Right renal pelvis (tissue), 4 donors: ENCODE measurements at regions not wholly inside any gene's neighbourhood (a gene's known extent, or its start where the extent isn't known, plus 50 kb on each side); places are given as distances from the start of the nearest gene placed in this dataset.
"Not testable (repeated sequence)": the region's sequence is repeated elsewhere in the genome, so short reads cannot be mapped to it uniquely, and the experiment has no call there.

ENCODE experiments used
- DNase-seq, 4 donors: peaks; one replicate each; pipeline ENCODE4 v3.0.0-alpha.2; 2013; ENCODE audit warnings: low read depth in 4 of 4, low spot score in 3 of 4, missing footprints in 1 of 4

- DNase-seq: no peak
These were observed 311.7 kb downstream of the HIVEP2 start for GRCh38 chr6:142633317-142633716.

DNA sequence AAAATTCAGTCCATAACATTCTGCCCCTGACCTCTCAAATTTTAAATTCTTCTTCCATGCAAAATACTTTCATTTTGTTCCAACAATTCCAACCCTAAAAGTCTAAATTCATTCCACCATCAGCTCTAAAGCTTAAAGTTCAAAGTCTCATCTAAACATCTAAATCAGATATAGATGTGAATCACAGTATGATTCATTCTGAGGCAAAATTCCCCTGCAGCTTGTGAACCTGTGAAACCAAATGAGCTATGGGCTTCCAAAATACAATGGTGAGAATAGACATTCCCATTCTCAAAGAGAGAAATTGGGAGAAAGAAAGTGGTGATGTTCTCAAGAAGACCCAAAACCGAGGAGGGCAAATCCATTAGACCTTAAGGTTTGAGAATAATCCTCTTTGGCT lies 309.8 kb downstream of the HIVEP2 start:
- no peak for DNase-seq

DNA sequence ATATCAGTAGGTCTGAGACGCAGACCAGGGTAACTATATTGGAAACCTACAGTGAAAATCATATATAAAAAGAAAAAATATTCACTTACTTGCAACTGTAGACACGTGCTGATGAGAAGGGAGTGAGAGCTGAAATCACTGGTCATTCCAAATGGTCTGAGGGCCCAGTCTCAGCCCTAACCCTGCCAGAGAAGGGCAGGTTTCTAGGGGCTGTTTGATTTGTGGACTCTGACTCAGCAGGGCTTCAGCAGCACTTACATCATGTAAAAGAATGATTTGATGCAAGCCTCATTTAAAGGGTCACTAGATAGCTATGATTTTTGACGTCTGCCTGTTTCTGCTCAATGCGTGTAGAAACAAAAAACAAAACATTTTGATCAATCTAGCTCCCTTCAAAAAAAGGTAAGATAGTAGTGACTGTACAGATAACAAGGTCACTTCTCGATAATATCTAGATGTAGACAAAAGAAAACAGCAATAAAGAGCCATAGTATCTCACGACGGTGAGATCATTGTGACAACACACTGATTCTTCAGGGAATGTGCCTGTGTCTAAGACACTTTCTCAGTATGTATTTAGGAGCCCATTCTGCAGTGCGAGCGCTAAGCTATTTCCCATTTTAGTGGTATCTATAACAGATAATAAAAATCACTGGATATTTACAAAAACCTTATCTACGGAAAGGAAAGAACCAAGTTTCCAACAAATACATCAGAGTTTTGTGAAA lies 307.2 kb downstream of the HIVEP2 start:
- DNase-seq: no peak

GRCh38 chr6:142642651-142643050 lies 302.3 kb downstream of the HIVEP2 start:
- no peak for DNase-seq

DNA sequence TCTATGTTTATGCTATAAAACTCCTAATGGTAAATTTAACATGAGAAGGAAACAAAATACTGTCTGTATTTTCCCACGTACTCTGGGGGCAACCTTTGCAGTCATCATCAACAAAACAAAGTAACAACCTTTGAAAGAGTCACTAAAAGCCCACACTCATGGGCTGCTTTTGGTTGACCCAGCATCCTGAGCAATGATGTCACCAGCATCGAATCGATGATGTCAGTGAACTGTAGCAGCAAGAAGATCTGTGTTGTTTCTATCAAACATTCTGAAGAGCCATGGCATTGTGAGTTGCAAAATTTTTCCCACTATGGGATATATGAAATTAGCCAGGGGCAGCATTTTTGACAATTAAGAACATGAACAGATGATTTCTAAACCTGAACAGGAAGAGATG lies 300.1 kb downstream of the HIVEP2 start:
- no peak for DNase-seq

DNA sequence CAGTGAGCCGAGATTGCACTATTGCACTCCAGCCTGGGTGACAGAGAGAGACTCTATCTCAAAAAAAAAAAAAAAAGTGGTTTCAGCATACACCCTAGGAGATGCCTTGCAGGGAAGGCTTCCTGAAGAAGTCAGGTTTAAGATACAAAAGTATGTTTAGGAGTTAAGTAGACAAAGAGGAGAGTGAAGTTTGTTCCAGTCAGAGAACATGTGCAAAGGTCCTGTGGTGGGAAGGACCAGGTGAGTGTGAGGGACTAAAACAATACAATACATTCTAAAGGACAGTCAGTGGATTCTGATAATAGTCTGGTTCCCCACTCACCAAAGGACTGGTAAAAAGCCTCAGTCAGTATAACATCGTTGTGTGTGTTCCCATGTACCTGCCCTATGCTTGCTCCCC lies 299.3 kb downstream of the HIVEP2 start:
- no peak for DNase-seq

DNA sequence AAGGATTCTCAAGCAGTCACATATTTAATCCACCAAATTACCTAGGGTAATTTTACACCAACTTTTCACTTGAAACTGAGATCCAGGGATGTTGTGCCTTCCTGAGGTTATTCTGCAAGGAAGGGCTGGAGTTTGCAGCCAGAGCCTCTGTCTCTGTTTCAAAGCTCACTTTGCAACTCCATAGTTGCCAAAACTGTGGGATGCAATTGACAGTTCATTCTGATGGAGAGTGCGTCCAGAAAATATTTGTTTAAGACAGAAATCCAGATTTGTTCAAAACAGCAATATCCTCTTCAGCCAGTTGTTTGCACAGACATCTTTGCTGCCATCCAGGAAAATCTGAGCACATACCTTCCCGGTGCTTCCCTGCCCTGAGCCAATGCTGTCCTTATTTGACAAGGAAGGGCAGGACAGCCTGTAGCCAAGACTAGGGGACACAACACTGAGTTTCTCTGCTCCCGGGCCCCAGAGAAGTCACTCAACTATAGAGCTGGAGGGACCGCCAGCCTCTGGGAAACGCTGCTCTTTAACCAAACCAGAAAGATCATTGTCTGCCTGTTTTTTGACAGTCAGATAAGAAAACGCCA lies 297.4 kb downstream of the HIVEP2 start:
- DNase-seq: no peak

DNA sequence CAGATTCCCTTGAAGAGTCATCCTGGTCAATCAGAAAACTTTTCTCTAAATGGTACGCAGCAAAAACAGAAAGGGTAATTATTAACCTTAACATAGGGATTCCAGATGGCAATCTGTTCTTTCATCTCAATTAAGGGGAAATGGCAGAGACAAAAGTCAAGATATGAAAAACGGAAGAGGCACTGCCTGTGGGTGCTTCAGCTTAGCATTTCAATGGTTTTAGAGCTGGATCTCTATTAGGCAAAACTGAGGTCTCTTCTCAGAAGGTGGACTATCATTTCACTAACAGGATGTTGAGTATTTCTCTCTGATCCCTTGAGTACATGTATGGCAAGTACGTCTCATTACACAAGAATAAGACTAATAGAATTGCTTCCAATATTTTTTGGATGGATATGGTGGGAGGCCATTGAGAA lies 296.9 kb downstream of the HIVEP2 start:
- DNase-seq: no peak

- DNase-seq: no peak
These were observed 296.4 kb downstream of the HIVEP2 start for GRCh38 chr6:142648526-142648925.

DNA sequence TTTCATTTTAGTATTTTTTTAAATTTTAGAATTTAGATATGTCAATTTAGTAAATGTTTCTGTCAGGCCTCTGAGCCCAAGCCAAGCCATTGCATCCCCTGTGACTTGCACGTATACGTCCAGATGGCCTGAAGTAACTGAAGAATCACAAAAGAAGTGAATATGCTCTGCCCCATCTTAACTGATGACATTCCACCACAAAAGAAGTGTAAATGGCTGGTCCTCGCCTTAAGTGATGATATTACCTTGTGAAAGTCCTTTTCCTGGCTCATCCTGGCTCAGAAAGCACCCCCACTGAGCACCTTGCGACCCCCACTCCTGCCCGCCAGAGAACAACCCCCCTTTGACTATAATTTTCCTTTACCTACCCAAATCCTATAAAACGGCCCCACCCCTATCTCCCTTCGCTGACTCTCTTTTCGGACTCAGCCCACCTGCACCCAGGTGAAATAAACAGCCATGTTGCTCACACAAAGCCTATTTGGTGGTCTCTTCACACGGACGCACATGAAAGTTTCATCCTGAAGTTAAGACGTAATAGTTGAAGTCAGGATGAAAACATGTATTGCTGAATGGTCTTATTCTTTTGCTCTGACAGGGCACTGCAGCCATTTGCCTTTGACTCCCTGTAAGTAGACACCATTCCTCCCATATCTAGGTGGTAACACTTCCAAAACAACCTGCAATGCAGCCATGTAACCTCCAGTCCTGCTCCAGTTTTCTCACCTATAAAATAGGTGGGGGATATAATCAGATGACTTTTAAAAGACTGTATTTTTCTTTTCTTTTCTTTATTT lies 295.3 kb downstream of the HIVEP2 start:
- not testable (repeated sequence) for DNase-seq

DNA sequence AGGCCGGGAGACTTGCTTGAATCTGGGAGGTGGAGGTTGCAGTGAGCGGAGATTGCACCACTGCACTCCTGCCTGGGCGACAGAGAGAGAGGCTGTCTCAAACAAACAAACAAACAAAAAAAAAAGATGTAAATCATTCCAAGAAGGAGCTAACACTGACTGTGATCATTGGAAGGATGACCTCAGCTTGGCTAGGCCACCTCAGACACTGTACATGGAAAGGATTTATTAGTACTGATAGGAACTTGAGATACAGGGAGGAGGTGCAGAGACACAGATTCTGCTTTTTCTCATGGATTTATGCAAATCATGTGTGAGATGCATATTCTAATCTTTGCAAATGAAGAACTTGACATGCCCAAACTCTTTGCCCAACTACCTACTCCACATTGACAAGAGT lies 293.6 kb downstream of the HIVEP2 start:
- DNase-seq: no peak

- DNase-seq: no peak
These were observed 291.1 kb downstream of the HIVEP2 start for GRCh38 chr6:142653710-142654420.

GRCh38 chr6:142659661-142660060 lies 285.3 kb downstream of the HIVEP2 start:
- no peak for DNase-seq

DNA sequence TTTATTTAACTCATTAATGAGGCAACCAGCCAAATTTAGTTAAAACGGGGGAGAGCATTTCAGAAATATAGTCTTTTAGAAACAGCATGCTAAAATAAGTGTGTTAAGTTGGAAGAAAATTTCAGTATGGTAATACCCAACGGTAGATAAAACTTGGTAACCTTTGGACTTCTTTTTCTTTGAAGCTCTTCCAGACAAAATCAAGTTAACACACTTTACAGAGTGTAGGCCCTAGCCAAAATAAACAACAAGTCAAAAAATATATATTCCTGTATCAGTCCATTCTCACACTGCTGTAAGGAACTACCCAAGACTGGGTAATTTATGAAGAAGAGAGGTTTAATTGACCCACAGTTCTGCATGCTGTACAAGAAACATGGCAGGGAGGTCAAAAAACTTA lies 279.6 kb downstream of the HIVEP2 start:
- DNase-seq: no peak

DNA sequence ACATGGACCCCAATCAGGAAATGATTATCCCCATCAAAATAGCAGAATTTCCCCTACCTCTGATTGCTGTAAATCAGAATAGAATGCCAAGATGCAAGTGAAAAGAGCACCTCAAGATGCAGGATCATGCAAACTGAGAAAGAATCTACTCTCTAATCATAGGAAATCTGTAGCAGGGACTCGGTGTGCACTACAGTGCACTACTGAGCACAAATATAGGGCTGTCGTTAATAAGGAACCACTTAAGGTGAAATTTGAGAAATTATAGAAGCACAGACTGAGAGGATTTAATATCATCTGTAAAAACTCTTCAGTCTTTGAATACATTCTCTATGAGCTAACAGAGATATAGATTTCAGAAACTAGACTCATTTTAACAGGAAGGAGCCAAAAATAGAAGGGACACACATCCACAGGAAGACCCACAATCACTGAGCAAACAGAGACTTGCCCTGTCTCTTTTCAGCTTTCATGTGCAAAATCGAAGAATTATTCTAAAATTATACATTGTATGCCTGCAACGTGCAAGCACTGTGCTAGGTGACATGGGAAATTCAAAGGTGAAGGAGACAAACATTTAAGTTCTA lies 278.3 kb downstream of the HIVEP2 start:
- DNase-seq: no peak

- no peak for DNase-seq
These were observed 275.3 kb downstream of the HIVEP2 start for GRCh38 chr6:142669471-142670351.

DNA sequence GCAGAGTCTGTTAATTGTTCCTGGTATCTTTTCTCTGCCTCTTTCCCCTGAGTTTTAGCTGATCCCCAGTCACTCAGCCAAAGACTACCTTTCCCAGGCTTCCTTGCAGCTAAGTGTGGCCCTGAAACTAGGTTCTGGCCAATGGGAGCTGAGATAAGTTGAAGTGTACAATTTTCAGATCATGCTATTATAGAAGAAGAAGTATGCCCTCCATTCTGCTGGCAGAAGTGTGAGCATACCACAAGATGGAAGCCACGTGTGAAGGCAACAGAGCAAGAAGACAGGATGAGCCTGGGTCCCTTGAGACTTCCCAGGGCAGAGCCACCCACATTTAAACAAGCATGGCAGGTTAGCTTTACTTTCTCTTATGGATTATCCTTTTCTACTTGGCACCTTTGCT lies 273.2 kb downstream of the HIVEP2 start:
- no peak for DNase-seq

DNA sequence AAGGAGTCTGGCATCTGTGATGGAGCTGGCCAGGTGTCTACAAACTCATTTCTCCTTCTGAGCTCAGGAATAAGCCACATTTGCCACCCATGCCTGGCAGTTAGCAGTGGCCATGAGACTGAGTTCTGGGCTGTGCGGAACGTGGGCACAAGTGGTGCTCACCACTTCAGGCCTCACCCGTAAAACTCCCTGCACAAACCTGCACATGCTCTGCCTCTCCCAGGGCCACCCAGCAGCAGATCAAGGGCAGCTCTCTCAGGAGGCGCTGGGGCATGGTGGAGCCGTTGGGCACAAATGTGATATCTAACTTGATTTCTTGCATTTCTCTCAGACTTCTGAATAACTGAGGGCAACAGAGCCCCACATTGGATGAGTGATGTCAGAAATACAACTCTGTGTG lies 269.5 kb downstream of the HIVEP2 start:
- no peak for DNase-seq

DNA sequence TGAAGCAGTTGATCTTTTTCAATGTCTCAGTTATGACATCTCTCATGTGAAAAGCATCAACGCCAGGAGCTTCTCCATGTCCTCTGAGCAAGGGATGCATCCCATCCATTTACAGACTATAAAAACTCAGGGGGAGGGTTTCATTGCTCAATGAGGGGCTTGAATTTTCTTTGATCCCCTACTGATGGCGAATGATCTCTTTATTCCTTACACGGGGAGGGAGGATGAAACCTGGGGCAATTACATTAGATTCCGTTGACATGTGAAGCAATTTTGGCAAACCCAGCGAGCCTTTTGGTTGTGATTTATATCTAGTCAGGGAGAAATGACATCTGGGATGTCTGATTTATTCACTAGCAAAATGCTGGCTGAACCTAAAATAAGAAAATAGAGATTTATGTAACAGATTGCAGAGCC lies 268.9 kb downstream of the HIVEP2 start:
- DNase-seq: no peak

- no peak for DNase-seq
These were observed 268.3 kb downstream of the HIVEP2 start for GRCh38 chr6:142676647-142677192.
